Psoas muscle (tissue), 7 donors: ENCODE measurements at regions not wholly inside any gene's neighbourhood (a gene's known extent, or its start where the extent isn't known, plus 50 kb on each side); places are given as distances from the start of the nearest gene placed in this dataset.

Experiments used
- ATAC-seq, 4 donors: fragments of 200-7000 bp; cut with Tn5 transposase; one replicate each; pipeline ENCODE4 v1.9.1; 2020; ENCODE audit warnings: moderate library complexity in 3 of 4, mild to moderate bottlenecking in 2 of 4
- DNase-seq, 2 donors: peaks; one replicate each; pipeline ENCODE4 v3.0.0-alpha.2; 2020
- H3K27ac ChIP-seq: fragments of 200-600 bp; one replicate; pipeline ENCODE4 v1.8.0; 2022
- H3K27me3 ChIP-seq, 3 donors: fragments of 200-600 bp in 1 of 3; one replicate each; pipeline versions ENCODE4 v1.6.1 to v1.8.0; 2013 to 2022; ENCODE audit warnings: low read length in 2 of 3, mild to moderate bottlenecking in 2 of 3, moderate library complexity in 1 of 3; ENCODE audit not compliant: insufficient read depth in 3 of 3
- H3K36me3 ChIP-seq, 2 donors: fragments of 200-600 bp in 1 of 2; one replicate each; pipeline versions ENCODE4 v1.6.1 to v1.8.0; 2013 to 2022; ENCODE audit warnings: low read depth in 1 of 2, mild to moderate bottlenecking in 1 of 2, moderate library complexity in 1 of 2; ENCODE audit not compliant: insufficient read depth in 1 of 2
- H3K4me1 ChIP-seq: fragments of 200-600 bp; one replicate; pipeline ENCODE4 v1.8.0; 2022
- H3K4me3 ChIP-seq: fragments of 200-600 bp; one replicate; pipeline ENCODE4 v1.8.0; 2022; ENCODE audit warnings: mild to moderate bottlenecking
- H3K9me3 ChIP-seq: fragments of 200-600 bp; one replicate; pipeline ENCODE4 v1.8.0; 2022
- CTCF ChIP-seq: fragments of 200-600 bp; IDR thresholded peaks from one replicate; pipeline ENCODE4 v1.8.0; 2022; ENCODE audit warnings: antibody characterized with exemption
- WGBS, 3 donors: extraction: QIAGEN DNeasy Blood & Tissue Kit; methylation state at CpG; one replicate each; pipeline versions ENCODE4 v1.1.6 to v1.1.7; 2013; 5-methylcytosine and 5-hydroxymethylcytosine counted together
- intact Hi-C, 2 donors: fragments of 100-400 bp; cut with DNase I; formaldehyde crosslinking; loops; one replicate each; pipeline versions ENCODE4 v1.11.0 to v1.14.2; 2022
- donor health status: healthy with polysubstance abuse.
- donor health status: DM: no; HTN: no; CAD: no; lungs with moderate emphysema.
- donor health status: Bipolar disorder and iron deficiency.
- donor health status: healthy.
- donor health status: DM: yes; HTN: yes; CAD: no.
- donor health status: DM: no; HTN: no; CAD: no.
- donor health status: DM: yes; HTN: yes; CAD: no.

GRCh38 chr3:159239059-159239458 is 437.2 kb downstream of the MFSD1 start:
- no peaks in the 10 kb centered on the region for H3K36me3 ChIP-seq
- no peaks in the 10 kb centered on the region for H3K4me1 ChIP-seq
- H3K27ac ChIP-seq = no peak overlapping the region
- no peak for ATAC-seq
- H3K4me3 ChIP-seq = no peak overlapping the region
- TF ChIP-seq CTCF = no peak
- H3K27me3 ChIP-seq = no peaks in the 10 kb centered on the region
- no peaks in the 10 kb centered on the region for H3K9me3 ChIP-seq
- intact Hi-C loops = no loop called here
- no peak for DNase-seq

GRCh38 chr3:159244933-159245332 is 443.1 kb downstream of the MFSD1 start:
- no peaks in the 10 kb centered on the region for H3K4me1 ChIP-seq
- DNase-seq = no peak
- H3K9me3 ChIP-seq = no peaks in the 10 kb centered on the region
- no peak for TF ChIP-seq CTCF
- H3K27ac ChIP-seq = no peak overlapping the region
- no peaks in the 10 kb centered on the region for H3K27me3 ChIP-seq
- ATAC-seq = no peak
- H3K36me3 ChIP-seq = no peaks in the 10 kb centered on the region
- no peak overlapping the region for H3K4me3 ChIP-seq
- WGBS, 3 donors = 76 to 82% (median 81%) methylated on average over 4 of the region's 4 CpGs
- intact Hi-C loops = no loop called here

- H3K4me1 ChIP-seq = no peaks in the 10 kb centered on the region
- intact Hi-C loops = no loop called here
- H3K4me3 ChIP-seq = no peak overlapping the region
- H3K27ac ChIP-seq = no peak overlapping the region
- H3K27me3 ChIP-seq = no peaks in the 10 kb centered on the region
- no peak for DNase-seq
- no peak for TF ChIP-seq CTCF
- ATAC-seq = no peak
- no peaks in the 10 kb centered on the region for H3K36me3 ChIP-seq
- no peaks in the 10 kb centered on the region for H3K9me3 ChIP-seq
These were observed 444.0 kb downstream of the MFSD1 start for GRCh38 chr3:159245871-159246270.

- H3K36me3 ChIP-seq = no peaks in the 10 kb centered on the region
- ATAC-seq = no peak
- WGBS, 3 donors = 70 to 77% (median 77%) methylated on average over 5 of the region's 5 CpGs
These were observed 444.5 kb downstream of the MFSD1 start for GRCh38 chr3:159246385-159246784.

More at GRCh38 chr3:159246385-159246784, 444.5 kb downstream of the MFSD1 start:
- H3K27me3 ChIP-seq = no peaks in the 10 kb centered on the region
- no peak for DNase-seq
- intact Hi-C loops = no loop called here
- TF ChIP-seq CTCF = no peak
- peaks cover under 1% of the 10 kb centered on the region for H3K9me3 ChIP-seq
- H3K4me1 ChIP-seq = no peaks in the 10 kb centered on the region
- no peak overlapping the region for H3K4me3 ChIP-seq
- no peak overlapping the region for H3K27ac ChIP-seq
